ENCODE measurements at regions not wholly inside any gene's neighbourhood (a gene's known extent, or its start where the extent isn't known, plus 50 kb on each side); places are given as distances from the start of the nearest gene placed in this dataset.

DNA sequence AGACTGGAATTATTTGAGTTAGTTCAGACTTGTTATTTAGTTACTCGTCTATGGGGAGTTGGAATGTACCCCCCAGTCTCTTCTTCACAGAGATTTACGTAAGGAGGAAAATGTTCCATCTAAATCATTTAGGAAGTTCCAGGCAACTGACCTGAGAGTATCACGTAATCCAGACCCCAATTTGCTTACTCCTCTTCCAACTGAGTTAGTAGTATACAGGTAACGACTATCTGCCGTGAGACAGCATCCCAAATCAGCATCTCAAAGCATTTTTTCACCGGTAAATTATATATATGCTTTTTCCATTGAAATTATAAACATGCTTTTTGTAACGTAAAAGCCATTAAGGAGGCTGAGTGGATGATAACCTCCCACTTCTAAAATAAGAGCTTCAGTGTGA, 214.3 kb upstream of the WSB1 start:
- TF ChIP-seq EZH2 (IDR thresholded peaks at IDR 0.05) (no peak), CTCF (IDR thresholded peaks at IDR 0.05) (no peak)

Data from neural progenitor cell (in vitro differentiated cells).